Cardiac muscle cell (in vitro differentiated cells and primary cell): ENCODE measurements at regions not wholly inside any gene's neighbourhood (a gene's known extent, or its start where the extent isn't known, plus 50 kb on each side); places are given as distances from the start of the nearest gene placed in this dataset.
A peak's percentile ranks its signal among the peaks of the same experiment; 100 is the strongest.
"Not testable (repeated sequence)": the region's sequence is repeated elsewhere in the genome, so short reads cannot be mapped to it uniquely, and the experiment has no call there.

ENCODE experiments used
- DNase-seq, 2 donors: peaks; one replicate each; pipeline versions ENCODE4 v3.0.0 to v3.0.0-alpha.2; 2010 to 2017; ENCODE audit warnings: low read depth in 1 of 2, low spot score in 1 of 2
- H3K27ac ChIP-seq: fragments of 200-600 bp; sonication (generic); 2 replicates; pipeline ENCODE4 v1.5.1; 2016
- H3K27me3 ChIP-seq: fragments of 200-600 bp; sonication (generic); 2 replicates; pipeline ENCODE4 v1.6.0; 2016; ENCODE audit warnings: control low read depth
- H3K36me3 ChIP-seq: fragments of 200-600 bp; sonication (generic); 2 replicates; pipeline ENCODE4 v1.5.1; 2016; ENCODE audit warnings: control low read depth
- H3K4me1 ChIP-seq: fragments of 200-600 bp; sonication (generic); 2 replicates; pipeline ENCODE4 v1.8.1; 2017; ENCODE audit warnings: low read depth, mild to moderate bottlenecking, mixed run types
- H3K4me3 ChIP-seq: fragments of 200-600 bp; sonication (generic); 2 replicates; pipeline ENCODE4 v1.5.1; 2016; ENCODE audit warnings: mild to moderate bottlenecking
- H3K9me3 ChIP-seq: fragments of 200-600 bp; sonication (generic); 2 replicates; pipeline ENCODE4 v1.5.1; 2017; ENCODE audit warnings: low read depth, mild to moderate bottlenecking, control low read depth
- CTCF ChIP-seq: IDR thresholded peaks from 2 replicates; pipeline ENCODE4 v1.5.1; 2012; ENCODE audit warnings: low read depth, mild to moderate bottlenecking, low read length

- Histone ChIP-seq H3K4me3 (no peak overlapping the region), H3K27me3 (no peaks in the 10 kb centered on the region)
Observed at GRCh38 chr2:742221-742620, 65.0 kb upstream of the TMEM18 start.

GRCh38 chr2:741195-741496 is 63.9 kb upstream of the TMEM18 start:
- peak overlapping the region; percentile 21 for H3K27ac ChIP-seq
- no peaks in the 10 kb centered on the region for H3K36me3 ChIP-seq
- TF ChIP-seq CTCF, result no peak
- H3K4me1 ChIP-seq, result no peaks in the 10 kb centered on the region
- DNase-seq, result no peak
- no peaks in the 10 kb centered on the region for H3K27me3 ChIP-seq
- peak overlapping the region; percentile 25 for H3K4me3 ChIP-seq
- no peaks in the 10 kb centered on the region for H3K9me3 ChIP-seq

More at GRCh38 chr2:742221-742620, 65.0 kb upstream of the TMEM18 start:
- Histone ChIP-seq H3K9me3 (no peaks in the 10 kb centered on the region), H3K4me1 (no peaks in the 10 kb centered on the region), H3K36me3 (no peaks in the 10 kb centered on the region), H3K27ac (no peak overlapping the region)
- no peak for DNase-seq
- no peak for TF ChIP-seq CTCF

GRCh38 chr2:740322-741194 is 63.4 kb upstream of the TMEM18 start:
- not testable (repeated sequence) for H3K36me3 ChIP-seq, H3K9me3 ChIP-seq, H3K27me3 ChIP-seq, H3K4me1 ChIP-seq
- DNase-seq, result peak; percentile 91 to 94
- peak overlapping the region; percentile 21 for H3K27ac ChIP-seq
- H3K4me3 ChIP-seq, result peak overlapping the region; percentile 25

GRCh38 chr2:739864-740321 is 62.7 kb upstream of the TMEM18 start:
- not testable (repeated sequence) for H3K36me3 ChIP-seq, H3K27me3 ChIP-seq, H3K9me3 ChIP-seq, H3K4me1 ChIP-seq
- H3K4me3 ChIP-seq, result peak overlapping the region; percentile 25
- peak in 1 of 2 donors; percentile 67 for DNase-seq
- peak overlapping the region; percentile 0 for H3K27ac ChIP-seq

- no peak for TF ChIP-seq CTCF
- no peaks in the 10 kb centered on the region for H3K27me3 ChIP-seq
- no peak overlapping the region for H3K4me3 ChIP-seq
- no peak for DNase-seq
- H3K36me3 ChIP-seq, result no peaks in the 10 kb centered on the region
- H3K27ac ChIP-seq, result no peak overlapping the region
- H3K9me3 ChIP-seq, result no peaks in the 10 kb centered on the region
- H3K4me1 ChIP-seq, result no peaks in the 10 kb centered on the region
Observed at GRCh38 chr2:736939-737338, 59.7 kb upstream of the TMEM18 start.

GRCh38 chr2:735670-736218 is 58.5 kb upstream of the TMEM18 start:
- Histone ChIP-seq H3K9me3 (no peaks in the 10 kb centered on the region), H3K4me3 (no peak overlapping the region), H3K27me3 (no peaks in the 10 kb centered on the region), H3K36me3 (no peaks in the 10 kb centered on the region), H3K27ac (no peak overlapping the region), H3K4me1 (no peaks in the 10 kb centered on the region)
- no peak for TF ChIP-seq CTCF
- DNase-seq, result no peak
